ENCODE measurements at regions not wholly inside any gene's neighbourhood (a gene's known extent, or its start where the extent isn't known, plus 50 kb on each side); places are given as distances from the start of the nearest gene placed in this dataset.

- no peak for TF ChIP-seq POLR2A (IDR thresholded peaks at IDR 0.05; ENCODE audit: low read depth, low read length)
- TF ChIP-seq POLR2AphosphoS5 (IDR thresholded peaks at IDR 0.05; ENCODE audit: low read depth, low read length), result no peak
These were observed 303.0 kb downstream of the PARP8 start for GRCh38 chr5:50969151-50970031.
